ENCODE measurements at regions not wholly inside any gene's neighbourhood (a gene's known extent, or its start where the extent isn't known, plus 50 kb on each side); places are given as distances from the start of the nearest gene placed in this dataset.
A peak's percentile ranks its signal among the peaks of the same experiment; 100 is the strongest.

DNA sequence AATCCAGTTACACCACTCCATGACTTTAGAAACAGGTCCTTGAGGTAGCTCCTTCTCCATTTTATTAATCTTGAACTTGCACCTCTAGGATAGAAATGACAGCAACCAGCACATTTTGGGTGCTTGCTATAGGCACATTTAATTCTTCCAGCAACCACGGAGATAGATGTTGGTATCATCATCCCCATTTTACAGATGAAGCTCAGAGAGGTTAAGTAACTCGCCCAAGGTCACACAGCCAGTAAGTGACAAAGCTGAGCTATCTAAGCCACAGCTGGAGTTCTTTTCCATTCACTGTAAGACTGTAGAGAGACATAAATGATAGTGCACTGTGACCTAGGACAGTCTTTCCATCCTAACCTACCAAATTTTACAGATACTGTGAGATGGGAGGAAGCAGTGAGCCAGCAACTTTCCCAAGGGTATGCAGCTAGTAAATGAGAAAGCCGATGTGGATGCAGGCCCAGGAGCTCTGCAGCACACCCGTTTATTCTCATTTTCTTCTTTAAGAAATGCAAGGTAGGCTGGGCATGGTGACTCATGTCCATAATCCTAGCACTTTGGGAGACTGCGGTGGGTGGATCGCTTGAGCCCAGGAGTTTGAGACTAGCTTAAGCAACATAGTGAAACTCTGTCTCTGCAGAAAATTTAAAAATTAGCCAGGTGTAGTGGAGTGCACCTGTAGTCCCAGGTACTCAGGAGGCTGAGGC lies 103.2 kb downstream of the TBX5 start:
- H3K36me3 ChIP-seq (replicated peaks) = no peaks in the 10 kb centered on the region
- H3K9me3 ChIP-seq = no peaks in the 10 kb centered on the region
- no peaks in the 10 kb centered on the region for H3K27me3 ChIP-seq (ENCODE audit: low read depth)
- in situ Hi-C loops (cut with MboI; ENCODE audit: low sequenced_read_pairs) = no loop called here
- H3K4me1 ChIP-seq = no peaks in the 10 kb centered on the region
- no peak for DNase-seq (ENCODE audit: low spot score in 2 of 2)
- no peak overlapping the region for H3K4me3 ChIP-seq

DNA sequence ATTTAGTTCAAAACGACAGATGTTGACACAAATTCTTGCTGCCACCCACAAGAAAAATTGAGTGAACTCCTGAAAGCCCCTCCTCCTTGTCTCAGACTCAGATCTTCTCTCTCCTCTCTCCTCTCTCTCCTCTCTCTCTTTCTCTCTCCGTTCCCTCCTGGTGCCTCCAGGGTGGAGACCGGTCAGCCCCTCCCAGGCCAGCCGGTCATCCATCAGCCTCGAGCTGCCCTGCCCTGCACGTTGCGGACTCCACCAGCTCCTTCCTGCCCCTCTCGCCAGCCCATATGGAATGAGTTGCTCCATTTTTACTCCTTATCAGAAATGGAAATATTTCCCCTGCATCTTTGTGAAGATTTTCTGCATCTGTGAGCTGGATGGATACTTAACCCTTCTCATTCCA lies 103.8 kb downstream of the TBX5 start:
- no peaks in the 10 kb centered on the region for H3K4me1 ChIP-seq

DNA sequence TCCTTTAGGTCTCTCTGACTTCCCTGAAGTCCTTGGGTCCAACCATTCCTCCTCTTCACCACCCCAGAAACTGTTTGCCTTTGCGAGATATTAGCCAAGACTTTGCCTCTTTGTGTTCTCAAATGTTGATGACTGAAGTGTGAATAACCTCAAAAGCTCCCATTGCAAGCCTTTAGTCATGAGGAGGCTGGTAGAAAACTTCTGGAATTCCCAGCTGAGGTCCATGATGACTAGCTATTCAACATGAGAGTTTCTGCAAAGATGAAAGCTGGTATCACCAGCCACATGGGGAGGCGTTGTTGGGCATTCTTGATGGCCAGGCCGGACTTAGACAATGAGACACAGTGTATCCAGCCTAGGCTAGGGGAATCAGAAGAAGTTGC lies 111.7 kb downstream of the TBX5 start:
- Histone ChIP-seq H3K4me1 (no peaks in the 10 kb centered on the region), H3K27me3 (ENCODE audit: low read depth) (no peaks in the 10 kb centered on the region), H3K36me3 (replicated peaks) (no peaks in the 10 kb centered on the region), H3K9me3 (no peaks in the 10 kb centered on the region), H3K4me3 (no peak overlapping the region)
- DNase-seq (ENCODE audit: low spot score in 2 of 2) = no peak
- in situ Hi-C loops (cut with MboI; ENCODE audit: low sequenced_read_pairs) = no loop called here

More for the DNA sequence above, 103.8 kb downstream of the TBX5 start:
- H3K9me3 ChIP-seq = no peaks in the 10 kb centered on the region
- no peaks in the 10 kb centered on the region for H3K36me3 ChIP-seq (replicated peaks)
- H3K4me3 ChIP-seq = no peak overlapping the region
- no peaks in the 10 kb centered on the region for H3K27me3 ChIP-seq (ENCODE audit: low read depth)
- in situ Hi-C loops (cut with MboI; ENCODE audit: low sequenced_read_pairs) = no loop called here
- no peak for DNase-seq (ENCODE audit: low spot score in 2 of 2)

DNA sequence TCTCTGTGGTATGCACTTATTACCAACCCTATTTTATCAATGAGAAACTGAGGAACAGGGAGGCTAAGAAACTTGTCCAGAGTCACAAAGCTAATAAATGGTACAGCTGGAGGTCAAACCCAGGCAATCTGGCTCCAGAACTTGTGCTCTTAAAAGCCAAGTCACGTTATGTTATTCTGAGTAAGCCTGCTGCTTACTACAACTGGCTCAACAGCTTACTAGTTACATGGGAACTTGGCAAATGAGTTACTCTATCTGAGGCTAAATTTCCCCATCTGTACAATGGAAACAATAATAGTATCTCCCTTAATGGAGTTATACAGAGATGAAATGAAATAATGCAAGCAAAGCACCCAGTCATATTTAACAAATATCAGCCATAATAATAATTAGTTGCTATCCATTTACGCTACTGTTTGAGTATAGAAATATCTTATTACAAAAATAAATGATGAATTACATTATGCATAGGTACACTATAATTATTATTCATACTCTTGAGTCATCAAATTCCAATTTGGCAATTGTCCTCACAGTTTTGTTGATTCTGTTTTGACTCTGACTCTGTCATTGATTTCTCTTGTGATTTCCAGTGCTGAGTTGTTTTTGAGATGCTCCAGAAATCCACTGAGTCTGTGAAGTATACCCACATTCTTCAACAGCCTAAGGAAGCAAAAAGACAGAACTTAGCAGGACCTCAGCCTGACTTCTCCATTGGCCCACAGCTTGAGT lies 112.2 kb downstream of the TBX5 start:
- no peaks in the 10 kb centered on the region for H3K36me3 ChIP-seq (replicated peaks)
- in situ Hi-C loops (cut with MboI; ENCODE audit: low sequenced_read_pairs) = no loop called here
- no peaks in the 10 kb centered on the region for H3K27me3 ChIP-seq (ENCODE audit: low read depth)
- H3K9me3 ChIP-seq = no peaks in the 10 kb centered on the region
- DNase-seq (ENCODE audit: low spot score in 2 of 2) = no peak
- H3K4me1 ChIP-seq = no peaks in the 10 kb centered on the region
- H3K4me3 ChIP-seq = no peak overlapping the region

DNA sequence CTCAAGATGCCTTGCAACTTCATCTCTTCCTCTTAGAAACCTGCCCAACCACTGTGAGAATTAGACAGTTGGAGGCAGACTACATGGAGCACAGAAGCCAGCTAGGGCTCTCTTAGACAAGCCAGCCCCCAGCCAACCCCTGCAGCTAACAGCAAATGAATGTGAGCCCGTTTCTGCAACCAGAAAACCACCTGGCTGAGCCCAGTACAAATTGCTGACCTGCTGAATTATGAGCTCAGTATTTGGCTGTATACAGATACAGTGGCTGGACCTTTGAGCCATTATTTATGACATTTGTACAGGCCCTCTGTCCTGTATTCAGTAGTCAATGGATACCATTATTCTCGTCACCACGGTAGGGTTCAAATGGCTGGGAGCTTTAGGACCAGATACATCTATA lies 112.9 kb downstream of the TBX5 start:
- Histone ChIP-seq H3K4me3 (no peak overlapping the region), H3K4me1 (no peaks in the 10 kb centered on the region), H3K36me3 (replicated peaks) (no peaks in the 10 kb centered on the region), H3K27me3 (ENCODE audit: low read depth) (no peaks in the 10 kb centered on the region), H3K9me3 (no peaks in the 10 kb centered on the region)
- DNase-seq (ENCODE audit: low spot score in 2 of 2) = no peak
- in situ Hi-C loops (cut with MboI; ENCODE audit: low sequenced_read_pairs) = no loop called here

DNA sequence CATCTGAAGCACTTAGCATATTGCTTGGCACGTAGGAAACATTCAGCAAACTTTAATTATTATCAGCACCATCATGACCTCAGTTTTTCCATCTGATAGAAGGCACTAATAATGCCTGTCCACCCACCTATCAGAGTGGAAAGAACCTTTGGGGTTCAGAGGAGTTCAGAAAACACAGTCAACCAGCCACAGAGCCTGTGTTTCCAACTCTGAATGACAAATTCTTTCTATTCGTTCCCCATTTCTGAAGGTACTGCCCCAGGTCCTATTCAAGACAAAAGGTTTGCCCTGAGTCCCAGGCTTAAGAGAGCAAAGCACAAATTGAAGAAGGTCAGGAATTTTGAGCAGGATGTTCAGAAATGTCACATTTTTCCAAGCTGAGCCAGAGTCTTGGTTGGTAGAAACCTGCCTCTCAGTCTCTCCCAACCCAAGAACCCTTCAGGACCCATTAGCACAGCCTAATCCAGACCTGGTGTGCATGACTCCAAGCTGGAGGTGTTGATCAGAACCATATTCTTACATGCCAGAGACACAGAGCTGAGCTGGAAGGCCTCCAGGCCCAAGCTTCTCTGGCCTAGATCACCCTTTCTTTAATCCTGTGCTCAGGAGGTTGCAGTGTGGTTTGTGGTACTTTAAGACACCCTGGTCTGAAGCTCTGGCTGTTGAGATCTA lies 114.4 kb downstream of the TBX5 start:
- H3K36me3 ChIP-seq (replicated peaks) = no peaks in the 10 kb centered on the region
- in situ Hi-C loops (cut with MboI; ENCODE audit: low sequenced_read_pairs) = no loop called here
- no peaks in the 10 kb centered on the region for H3K9me3 ChIP-seq

DNA sequence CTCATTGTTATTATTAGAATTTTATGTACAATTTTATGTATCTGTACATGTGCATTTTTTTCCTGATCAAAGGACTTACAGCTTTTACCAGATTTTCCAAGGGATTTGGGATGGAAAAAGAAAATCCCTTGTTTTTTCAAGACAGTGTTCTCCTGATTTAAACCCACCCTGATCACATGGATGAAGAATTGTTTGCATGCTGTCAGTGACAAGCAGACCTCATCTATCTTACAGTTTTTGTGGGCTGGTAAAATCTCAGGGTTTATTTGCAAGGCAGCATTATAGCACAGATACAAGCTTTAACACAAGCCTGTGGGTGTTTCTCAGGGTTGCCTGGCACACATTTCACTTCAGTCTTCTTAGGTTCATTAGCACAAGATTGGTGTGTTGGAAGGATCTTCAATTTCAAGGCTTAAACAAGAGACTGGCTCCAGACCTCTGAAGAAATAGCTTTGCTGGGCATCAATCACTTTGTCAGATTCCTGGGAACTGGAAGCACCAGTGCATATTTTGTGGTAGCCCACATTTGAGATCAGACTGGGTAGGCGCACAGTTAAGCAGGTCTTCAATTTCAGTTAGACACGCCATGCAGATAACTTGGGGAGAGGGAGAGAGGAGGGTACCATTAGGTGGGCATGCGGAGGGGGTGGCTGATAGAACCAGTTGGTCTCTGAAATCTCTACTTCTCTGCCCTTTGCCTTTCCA lies 118.0 kb downstream of the TBX5 start:
- H3K4me3 ChIP-seq = no peak overlapping the region
- in situ Hi-C loops (cut with MboI; ENCODE audit: low sequenced_read_pairs) = no loop called here
- no peaks in the 10 kb centered on the region for H3K9me3 ChIP-seq
- no peaks in the 10 kb centered on the region for H3K36me3 ChIP-seq (replicated peaks)
- no peak for DNase-seq (ENCODE audit: low spot score in 2 of 2)
- no peaks in the 10 kb centered on the region for H3K4me1 ChIP-seq
- no peaks in the 10 kb centered on the region; the same call in 1 of the 2 replicates for H3K27me3 ChIP-seq (ENCODE audit: low read depth)

More for the DNA sequence above, 114.4 kb downstream of the TBX5 start:
- no peak overlapping the region for H3K4me3 ChIP-seq
- no peaks in the 10 kb centered on the region for H3K4me1 ChIP-seq
- no peak for DNase-seq (ENCODE audit: low spot score in 2 of 2)
- no peaks in the 10 kb centered on the region; the same call in 1 of the 2 replicates for H3K27me3 ChIP-seq (ENCODE audit: low read depth)

DNA sequence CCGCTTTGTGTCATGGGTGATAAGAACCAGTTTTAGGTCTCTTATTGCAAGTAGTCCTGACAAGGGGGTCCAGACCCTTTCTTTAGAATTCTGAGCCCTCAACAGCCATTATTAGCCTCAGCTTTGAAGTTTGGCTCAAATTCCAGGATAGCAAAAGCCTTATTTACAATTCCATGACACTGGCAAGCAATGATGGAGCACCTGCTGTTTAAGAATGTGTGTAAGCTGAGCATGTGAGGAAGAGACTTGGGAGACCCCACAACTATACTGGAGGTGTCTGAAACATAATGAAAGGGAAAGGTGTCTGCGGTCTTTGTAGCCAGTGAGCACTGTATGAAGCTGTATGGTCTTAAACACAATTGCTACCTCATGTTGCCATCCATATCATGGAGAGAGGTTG lies 119.8 kb downstream of the TBX5 start:
- DNase-seq (ENCODE audit: low spot score in 2 of 2) = no peak
- in situ Hi-C loops (cut with MboI; ENCODE audit: low sequenced_read_pairs) = no loop called here
- no peaks in the 10 kb centered on the region for H3K9me3 ChIP-seq
- no peak overlapping the region for H3K4me3 ChIP-seq
- H3K36me3 ChIP-seq (replicated peaks) = no peaks in the 10 kb centered on the region
- no peaks in the 10 kb centered on the region for H3K4me1 ChIP-seq
- no peaks in the 10 kb centered on the region; the same call in 1 of the 2 replicates for H3K27me3 ChIP-seq (ENCODE audit: low read depth)

DNA sequence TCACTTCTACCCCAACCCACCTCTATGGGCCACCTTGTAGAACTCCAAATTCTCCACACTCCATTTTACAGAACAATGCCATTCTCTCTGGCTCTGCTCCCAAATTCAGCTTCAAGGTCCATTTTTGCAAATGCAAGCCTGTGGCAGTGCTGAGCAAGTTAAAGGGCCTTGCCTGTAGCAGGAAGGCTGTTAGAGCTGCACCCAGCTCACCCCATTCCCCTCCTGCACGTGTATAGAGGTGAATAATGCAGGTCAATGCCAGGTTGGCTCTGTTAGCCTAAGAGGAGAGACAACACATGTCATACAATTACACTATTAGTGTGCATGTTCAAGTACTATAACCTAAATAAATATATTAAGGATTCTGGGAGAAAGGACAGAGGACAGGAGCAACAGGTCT lies 120.4 kb downstream of the TBX5 start:
- in situ Hi-C loops (cut with MboI; ENCODE audit: low sequenced_read_pairs) = no loop called here
- H3K27me3 ChIP-seq (ENCODE audit: low read depth) = no peaks in the 10 kb centered on the region; the same call in 1 of the 2 replicates

DNA sequence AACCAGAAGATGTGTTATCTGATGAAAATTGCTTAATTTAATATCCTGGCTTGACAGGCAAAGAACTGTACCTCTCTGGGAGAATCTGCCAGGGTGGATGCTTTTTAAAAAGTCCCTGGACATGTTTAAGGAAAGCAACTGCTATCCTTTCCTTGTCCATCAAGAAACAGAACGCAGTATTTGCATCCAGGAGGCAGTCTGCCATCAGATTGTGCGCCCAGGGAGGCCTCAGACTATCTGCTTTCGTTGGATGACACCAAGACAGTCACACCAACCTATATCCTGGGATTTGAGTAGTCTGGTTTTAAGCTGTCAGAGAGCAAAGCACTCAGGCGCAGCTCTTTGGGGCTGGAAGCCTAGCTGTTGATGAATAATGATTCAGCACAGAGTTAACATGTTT lies 121.9 kb downstream of the TBX5 start:
- DNase-seq (ENCODE audit: low spot score in 2 of 2) = no peak
- Histone ChIP-seq H3K4me1 (no peaks in the 10 kb centered on the region), H3K4me3 (no peak overlapping the region), H3K27me3 (ENCODE audit: low read depth) (no peaks in the 10 kb centered on the region; the same call in 1 of the 2 replicates), H3K9me3 (no peaks in the 10 kb centered on the region), H3K36me3 (replicated peaks) (no peaks in the 10 kb centered on the region)
- in situ Hi-C loops (cut with MboI; ENCODE audit: low sequenced_read_pairs) = no loop called here

More for the DNA sequence above, 120.4 kb downstream of the TBX5 start:
- no peak for DNase-seq (ENCODE audit: low spot score in 2 of 2)
- Histone ChIP-seq H3K4me3 (no peak overlapping the region), H3K9me3 (no peaks in the 10 kb centered on the region), H3K36me3 (replicated peaks) (no peaks in the 10 kb centered on the region), H3K4me1 (no peaks in the 10 kb centered on the region)

DNA sequence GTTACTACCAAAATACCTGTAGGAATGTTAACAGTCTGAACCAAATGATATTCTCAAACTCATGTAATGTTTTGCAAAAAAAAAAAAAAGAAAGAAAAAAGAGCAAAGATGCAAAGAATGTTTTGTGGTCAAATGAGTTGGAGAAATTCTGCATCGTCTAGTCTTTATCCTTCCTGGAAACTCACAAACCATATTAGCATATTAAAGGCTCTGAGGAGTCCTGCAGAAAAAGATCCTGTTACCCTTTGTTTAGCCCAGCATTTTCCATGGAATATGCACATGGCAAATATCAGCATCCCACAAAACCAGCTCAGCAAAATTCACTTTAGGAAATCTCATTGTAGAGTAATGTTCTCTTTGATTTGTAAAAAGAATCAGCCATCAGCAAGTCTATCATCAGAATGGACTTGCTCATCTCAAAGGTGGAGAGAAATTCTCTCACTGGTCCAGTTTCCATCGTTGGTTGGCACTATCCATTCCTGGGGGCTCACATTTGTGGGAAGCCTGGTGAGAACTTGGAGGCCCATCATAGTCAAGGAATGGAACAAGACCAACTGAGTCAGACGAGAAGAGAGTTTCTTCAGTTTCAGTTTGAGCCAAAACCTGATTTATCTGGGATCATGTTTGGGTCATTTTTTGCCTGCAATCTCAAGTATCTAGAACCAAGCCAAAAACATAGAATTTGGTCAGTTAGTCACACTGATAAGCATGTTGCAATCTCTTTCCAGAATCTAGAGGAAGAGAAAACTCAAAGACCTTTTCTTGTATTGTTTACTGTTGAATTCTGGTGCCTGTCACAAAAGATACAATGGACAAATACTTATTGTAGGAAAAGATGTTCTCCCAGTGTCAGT lies 129.8 kb downstream of the TBX5 start:
- Histone ChIP-seq H3K36me3 (replicated peaks) (no peaks in the 10 kb centered on the region), H3K9me3 (no peaks in the 10 kb centered on the region), H3K27me3 (ENCODE audit: low read depth) (peaks cover 6% of the 10 kb centered on the region; the same call in 1 of the 2 replicates), H3K4me3 (no peak overlapping the region), H3K4me1 (peaks cover 21% of the 10 kb centered on the region)
- peak; percentile 27 to 95 for DNase-seq (ENCODE audit: low spot score in 2 of 2)
- in situ Hi-C loops (cut with MboI; ENCODE audit: low sequenced_read_pairs) = no loop called here

DNA sequence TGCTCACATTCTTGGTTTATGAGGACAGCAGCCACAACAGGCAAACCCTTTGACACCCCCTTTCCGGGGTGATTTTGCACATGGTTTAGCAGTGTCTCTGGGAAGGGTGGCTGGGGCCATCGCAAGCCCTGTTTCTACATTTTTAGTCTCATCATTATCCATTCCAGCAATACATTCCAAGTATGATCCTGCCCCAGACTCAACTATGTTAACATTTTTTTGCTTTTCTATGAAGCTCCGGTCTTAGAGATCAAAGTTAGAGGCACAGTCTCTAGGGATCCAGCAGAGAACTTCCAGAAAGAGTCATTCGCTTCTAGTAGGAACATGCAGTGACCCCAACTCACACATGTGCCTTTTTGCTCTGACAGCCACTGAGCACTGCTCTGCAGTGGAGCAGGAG lies 130.9 kb downstream of the TBX5 start:
- H3K4me1 ChIP-seq = peaks cover 21% of the 10 kb centered on the region

DNA sequence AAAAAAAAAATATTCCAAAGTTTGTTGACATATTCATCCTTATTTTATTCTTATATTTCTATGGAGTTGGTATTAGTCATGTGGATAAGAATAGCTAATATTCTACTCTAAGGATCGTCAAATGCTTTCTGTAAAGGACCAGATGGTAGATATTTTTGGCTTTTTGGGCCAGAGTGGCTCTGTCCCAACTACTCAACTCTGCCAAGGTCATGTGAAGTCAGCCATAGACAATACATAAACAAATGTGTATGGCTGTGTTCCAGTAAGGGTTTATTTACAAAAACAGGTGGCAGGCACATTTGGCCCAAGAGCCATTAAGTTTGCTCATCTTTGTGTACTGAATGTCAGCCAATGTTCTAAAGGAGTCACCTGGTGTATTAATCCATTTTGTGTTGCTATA lies 131.8 kb downstream of the TBX5 start:
- H3K36me3 ChIP-seq (replicated peaks) = no peaks in the 10 kb centered on the region
- no peak overlapping the region for H3K4me3 ChIP-seq
- H3K27me3 ChIP-seq (ENCODE audit: low read depth) = peaks cover 10% of the 10 kb centered on the region; the same call in 1 of the 2 replicates
- H3K9me3 ChIP-seq = no peaks in the 10 kb centered on the region
- no peak for DNase-seq (ENCODE audit: low spot score in 2 of 2)
- H3K4me1 ChIP-seq = peaks cover 21% of the 10 kb centered on the region
- in situ Hi-C loops (cut with MboI; ENCODE audit: low sequenced_read_pairs) = no loop called here

More for the DNA sequence above, 130.9 kb downstream of the TBX5 start:
- in situ Hi-C loops (cut with MboI; ENCODE audit: low sequenced_read_pairs) = no loop called here
- no peak overlapping the region for H3K4me3 ChIP-seq
- H3K36me3 ChIP-seq (replicated peaks) = no peaks in the 10 kb centered on the region
- peaks cover 8% of the 10 kb centered on the region; the same call in 1 of the 2 replicates for H3K27me3 ChIP-seq (ENCODE audit: low read depth)
- no peaks in the 10 kb centered on the region for H3K9me3 ChIP-seq
- DNase-seq (ENCODE audit: low spot score in 2 of 2) = no peak

Data from HAP-1 (cell line).